PC-3 (cell line): ENCODE measurements at regions not wholly inside any gene's neighbourhood (a gene's known extent, or its start where the extent isn't known, plus 50 kb on each side); places are given as distances from the start of the nearest gene placed in this dataset.

Source experiments
- ATAC-seq: fragments of 200-7000 bp; cut with Tn5 transposase; 2 replicates; pipeline ENCODE4 v1.9.1; 2020; ENCODE audit warnings: mild to moderate bottlenecking, moderate library complexity
- BruUV-seq: library from RNA; stranded (reverse); fragments of 400-500 nt; replicated peaks from 2 replicates; lab custom pipeline; 2021; lab: Mats Ljungman, UMichigan
- CTCF ChIA-PET: fragments of 300-600 bp; sonication (Branson Sonifier 250); formaldehyde crosslinking; loops from one replicate; lab custom pipeline; 2022; ENCODE audit warnings: antibody characterized with exemption; lab: Charles Lee
- POLR2A ChIA-PET: fragments of 300-600 bp; sonication (Branson Sonifier 250); formaldehyde crosslinking; loops from one replicate; lab custom pipeline; 2022; ENCODE audit warnings: antibody characterized with exemption; ENCODE audit not compliant: unreplicated experiment; lab: Charles Lee
- DNase-seq: peaks from one replicate; pipeline ENCODE4 v3.0.0-alpha.2; 2015
- H2AFZ ChIP-seq: fragments of 300-600 bp; sonication (generic); 2 replicates; pipeline ENCODE4 v1.6.0; 2016; ENCODE audit warnings: antibody characterized with exemption, low read length
- H3F3A ChIP-seq: fragments of 300-600 bp; sonication (generic); one replicate; pipeline ENCODE4 v1.6.0; 2017; ENCODE audit warnings: antibody characterized with exemption, low read length, control low read depth, mild to moderate bottlenecking; ENCODE audit not compliant: unreplicated experiment
- H3K27ac ChIP-seq: fragments of 300-600 bp; sonication (generic); 2 replicates; pipeline ENCODE4 v1.5.1; 2016; ENCODE audit warnings: mild to moderate bottlenecking, low read length
- H3K27me3 ChIP-seq: fragments of 300-600 bp; sonication (generic); 2 replicates; pipeline ENCODE4 v1.6.1; 2016; ENCODE audit warnings: low read length, mixed read lengths
- H3K36me3 ChIP-seq: fragments of 300-600 bp; sonication (generic); 2 replicates; pipeline ENCODE4 v1.6.1; 2016; ENCODE audit warnings: low read depth, mixed run types, low read length, mixed read lengths
- H3K4me1 ChIP-seq: fragments of 300-600 bp; sonication (generic); 2 replicates; pipeline ENCODE4 v1.5.1; 2016; ENCODE audit warnings: low read length; ENCODE audit not compliant: insufficient read depth
- H3K4me2 ChIP-seq: fragments of 300-600 bp; sonication (generic); 2 replicates; pipeline ENCODE4 v1.6.0; 2016; ENCODE audit warnings: low read length
- H3K4me3 ChIP-seq: fragments of 300-600 bp; sonication (generic); 2 replicates; pipeline ENCODE4 v1.5.1; 2016; ENCODE audit warnings: mild to moderate bottlenecking, low read length, mixed read lengths
- H3K79me2 ChIP-seq: fragments of 300-600 bp; sonication (generic); 2 replicates; pipeline ENCODE4 v1.6.1; 2017; ENCODE audit warnings: low read length, mixed read lengths
- H3K9ac ChIP-seq: fragments of 300-600 bp; sonication (generic); 2 replicates; pipeline ENCODE4 v1.6.0; 2016; ENCODE audit warnings: mild to moderate bottlenecking, low read length
- H3K9me2 ChIP-seq: fragments of 300-600 bp; sonication (generic); replicated peaks from 2 replicates; pipeline ENCODE4 v1.6.1; 2016; ENCODE audit warnings: mixed run types, low read length, mixed read lengths
- H3K9me3 ChIP-seq: fragments of 300-600 bp; sonication (generic); 2 replicates; pipeline ENCODE4 v1.6.1; 2016; ENCODE audit warnings: low read length, mixed read lengths
- H4K20me1 ChIP-seq: fragments of 300-600 bp; sonication (generic); 2 replicates; pipeline ENCODE4 v1.6.1; 2016; ENCODE audit warnings: low read length, mixed read lengths
- CTCF ChIP-seq: fragments of 300-600 bp; sonication (generic); conservative IDR thresholded peaks from 2 replicates; pipeline ENCODE4 v1.5.1; 2017; ENCODE audit warnings: antibody characterized with exemption, low read depth, mild to moderate bottlenecking, low read length
- EZH2 ChIP-seq: fragments of 300-600 bp; sonication (generic); IDR thresholded peaks from one replicate; pipeline ENCODE4 v1.6.1; 2017; ENCODE audit warnings: antibody characterized with exemption, mild to moderate bottlenecking, low read length; ENCODE audit not compliant: unreplicated experiment
- EZH2phosphoT487 ChIP-seq: fragments of 300-600 bp; sonication (generic); IDR thresholded peaks from 2 replicates; pipeline ENCODE4 v1.6.1; 2018; ENCODE audit warnings: mild to moderate bottlenecking, antibody characterized with exemption, low read length, borderline replicate concordance
- intact Hi-C: fragments of 100-400 bp; cut with micrococcal nuclease; formaldehyde crosslinking; loops from 2 replicates; pipeline ENCODE4 v1.9.0; 2023

GRCh38 chr9:28410411-28410810 lies 837.1 kb upstream of the C9orf72 start:
- no peak overlapping the region for H3K4me3 ChIP-seq
- H3K4me2 ChIP-seq: no peak overlapping the region
- H2AFZ ChIP-seq: no peak overlapping the region
- CTCF ChIA-PET: no interaction called here
- intact Hi-C loops: no loop called here
- TF ChIP-seq EZH2phosphoT487: no peak
- no peak for TF ChIP-seq EZH2
- no peak for TF ChIP-seq CTCF
- no peak overlapping the region for H3K27ac ChIP-seq
- no peaks in the 10 kb centered on the region for H3K36me3 ChIP-seq
- POLR2A ChIA-PET: no interaction called here
- ATAC-seq (no peak), DNase-seq (no peak)
- no peaks in the 10 kb centered on the region for H3K4me1 ChIP-seq
- no peaks in the 10 kb centered on the region for H3K9me3 ChIP-seq
- no peaks in the 10 kb centered on the region for H3K9me2 ChIP-seq
- no peaks in the 10 kb centered on the region for H3F3A ChIP-seq
- H3K9ac ChIP-seq: no peak overlapping the region
- no peaks in the 10 kb centered on the region for H4K20me1 ChIP-seq
- H3K27me3 ChIP-seq: no peaks in the 10 kb centered on the region
- no TSS peak for BruUV-seq
- no peaks in the 10 kb centered on the region for H3K79me2 ChIP-seq

- H3K4me2 ChIP-seq: no peak overlapping the region
- H3K79me2 ChIP-seq: no peaks in the 10 kb centered on the region
- no peak for DNase-seq
- ChIA-PET CTCF (no interaction called here), POLR2A (no interaction called here)
- no peak for ATAC-seq
- no peaks in the 10 kb centered on the region for H3K36me3 ChIP-seq
- no peak overlapping the region for H3K9ac ChIP-seq
- H3K27ac ChIP-seq: no peak overlapping the region
- H3K9me3 ChIP-seq: no peaks in the 10 kb centered on the region
- no peaks in the 10 kb centered on the region for H4K20me1 ChIP-seq
- H3K27me3 ChIP-seq: no peaks in the 10 kb centered on the region; the same call in 1 of the 2 replicates
- H3K4me1 ChIP-seq: no peaks in the 10 kb centered on the region
- H3F3A ChIP-seq: no peaks in the 10 kb centered on the region
- TF ChIP-seq EZH2phosphoT487: no peak
- no peak for TF ChIP-seq CTCF
- no peak for TF ChIP-seq EZH2
- H3K4me3 ChIP-seq: no peak overlapping the region
- no peaks in the 10 kb centered on the region for H3K9me2 ChIP-seq
- H2AFZ ChIP-seq: no peak overlapping the region
- BruUV-seq: no TSS peak
- intact Hi-C loops: no loop called here
Observed at GRCh38 chr9:28413471-28413870, 840.2 kb upstream of the C9orf72 start.

GRCh38 chr9:28423255-28423654 lies 850.0 kb upstream of the C9orf72 start:
- intact Hi-C loops: no loop called here
- Histone ChIP-seq H3K4me2 (no peak overlapping the region), H2AFZ (no peak overlapping the region), H3K4me3 (no peak overlapping the region), H3K4me1 (no peaks in the 10 kb centered on the region), H3K36me3 (no peaks in the 10 kb centered on the region), H3K27ac (no peak overlapping the region), H3K79me2 (no peaks in the 10 kb centered on the region), H3K27me3 (no peaks in the 10 kb centered on the region), H3K9me2 (no peaks in the 10 kb centered on the region), H3K9ac (no peak overlapping the region), H3K9me3 (no peaks in the 10 kb centered on the region), H4K20me1 (no peaks in the 10 kb centered on the region), H3F3A (no peaks in the 10 kb centered on the region)
- ATAC-seq: no peak
- BruUV-seq: no TSS peak
- no peak for DNase-seq
- CTCF ChIA-PET: no interaction called here
- POLR2A ChIA-PET: no interaction called here
- TF ChIP-seq EZH2: no peak
- TF ChIP-seq CTCF: no peak
- no peak for TF ChIP-seq EZH2phosphoT487
